Activated B cell treated with CpG ODN at 0.5 μM for 24 hours (primary cell): ENCODE measurements at regions not wholly inside any gene's neighbourhood (a gene's known extent, or its start where the extent isn't known, plus 50 kb on each side); places are given as distances from the start of the nearest gene placed in this dataset.

ENCODE experiments used
- ATAC-seq: fragments of 200-7000 bp; cut with Tn5 transposase; one replicate; pipeline ENCODE4 v1.10.0; 2021; ENCODE audit warnings: low read depth, mild to moderate bottlenecking, moderate library complexity
- CTCF ChIA-PET: fragments of 350-600 bp; sonication (Branson Sonifier 250); formaldehyde crosslinking; loops from one replicate; lab custom pipeline; 2021; ENCODE audit warnings: antibody characterized with exemption; lab: Charles Lee
- POLR2A ChIA-PET: fragments of 350-600 bp; sonication (Branson Sonifier 250); formaldehyde crosslinking; loops from one replicate; lab custom pipeline; 2021; ENCODE audit warnings: antibody characterized with exemption; lab: Charles Lee
- DNase-seq: peaks from one replicate; pipeline ENCODE4 v3.0.0; 2022
- H3K27ac Mint-ChIP-seq: one replicate; pipeline ENCODE4 v1.8.0; 2020; ENCODE audit warnings: mixed read lengths
- H3K27me3 Mint-ChIP-seq: one replicate; pipeline ENCODE4 v1.8.0; 2021; ENCODE audit warnings: mixed read lengths
- H3K36me3 Mint-ChIP-seq: one replicate; pipeline ENCODE4 v1.8.0; 2021; ENCODE audit warnings: low read depth, mixed read lengths
- H3K4me1 Mint-ChIP-seq: one replicate; pipeline ENCODE4 v1.8.0; 2021; ENCODE audit warnings: mixed read lengths
- H3K4me3 Mint-ChIP-seq: one replicate; pipeline ENCODE4 v1.8.0; 2020; ENCODE audit warnings: mild to moderate bottlenecking, mixed read lengths
- H3K9me3 Mint-ChIP-seq: one replicate; pipeline ENCODE4 v1.8.0; 2020; ENCODE audit warnings: mixed read lengths
- intact Hi-C: fragments of 100-400 bp; cut with micrococcal nuclease; formaldehyde crosslinking; loops from one replicate; pipeline ENCODE4 v1.15.1; 2024
- TF ChIP-seq, protein P1 (sequence below): fragments of 200-600 bp; IDR thresholded peaks from one replicate; pipeline ENCODE4 v1.8.0; 2022; ENCODE audit warnings: antibody characterized with exemption, mild to moderate bottlenecking

DNA sequence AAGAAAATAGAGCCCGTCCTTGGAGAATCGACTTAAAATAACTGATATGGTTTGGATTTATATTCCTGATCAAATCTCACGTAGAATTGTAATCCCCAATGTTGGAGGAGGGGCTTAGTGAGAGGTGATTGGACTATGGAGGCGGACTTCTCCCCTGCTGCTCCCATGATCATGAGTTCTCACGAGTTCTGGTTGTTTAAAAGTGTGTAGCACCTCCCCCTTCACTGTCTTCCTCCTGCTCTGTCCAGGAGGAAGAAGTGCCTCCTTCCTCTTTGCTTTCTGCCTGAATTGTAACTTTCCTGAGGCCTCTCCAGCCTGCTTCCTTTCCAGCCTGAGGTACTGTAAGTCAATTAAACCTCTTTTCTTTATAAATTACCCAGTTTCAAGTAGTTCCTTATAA lies 529.2 kb downstream of the HAO1 start:
- ATAC-seq (no peak), DNase-seq (no peak)
- Mint-ChIP-seq H3K36me3 (no peaks in the 10 kb centered on the region), H3K4me3 (no peak overlapping the region), H3K9me3 (peaks cover 3% of the 10 kb centered on the region), H3K27ac (no peak overlapping the region), H3K27me3 (no peaks in the 10 kb centered on the region), H3K4me1 (no peaks in the 10 kb centered on the region)
- CTCF ChIA-PET = no interaction called here
- POLR2A ChIA-PET = no interaction called here
- intact Hi-C loops = no loop called here
- TF ChIP-seq, protein P1, sequence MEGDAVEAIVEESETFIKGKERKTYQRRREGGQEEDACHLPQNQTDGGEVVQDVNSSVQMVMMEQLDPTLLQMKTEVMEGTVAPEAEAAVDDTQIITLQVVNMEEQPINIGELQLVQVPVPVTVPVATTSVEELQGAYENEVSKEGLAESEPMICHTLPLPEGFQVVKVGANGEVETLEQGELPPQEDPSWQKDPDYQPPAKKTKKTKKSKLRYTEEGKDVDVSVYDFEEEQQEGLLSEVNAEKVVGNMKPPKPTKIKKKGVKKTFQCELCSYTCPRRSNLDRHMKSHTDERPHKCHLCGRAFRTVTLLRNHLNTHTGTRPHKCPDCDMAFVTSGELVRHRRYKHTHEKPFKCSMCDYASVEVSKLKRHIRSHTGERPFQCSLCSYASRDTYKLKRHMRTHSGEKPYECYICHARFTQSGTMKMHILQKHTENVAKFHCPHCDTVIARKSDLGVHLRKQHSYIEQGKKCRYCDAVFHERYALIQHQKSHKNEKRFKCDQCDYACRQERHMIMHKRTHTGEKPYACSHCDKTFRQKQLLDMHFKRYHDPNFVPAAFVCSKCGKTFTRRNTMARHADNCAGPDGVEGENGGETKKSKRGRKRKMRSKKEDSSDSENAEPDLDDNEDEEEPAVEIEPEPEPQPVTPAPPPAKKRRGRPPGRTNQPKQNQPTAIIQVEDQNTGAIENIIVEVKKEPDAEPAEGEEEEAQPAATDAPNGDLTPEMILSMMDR = no peak

GRCh38 chr20:7415427-7415826 lies 524.8 kb downstream of the HAO1 start:
- ChIA-PET POLR2A (no interaction called here), CTCF (no interaction called here)
- intact Hi-C loops = no loop called here
- no peaks in the 10 kb centered on the region for H3K4me1 Mint-ChIP-seq
- TF ChIP-seq, protein P1 = no peak
- no peak for DNase-seq
- H3K27ac Mint-ChIP-seq = no peak overlapping the region
- H3K27me3 Mint-ChIP-seq = no peaks in the 10 kb centered on the region
- H3K36me3 Mint-ChIP-seq = no peaks in the 10 kb centered on the region
- peaks cover 3% of the 10 kb centered on the region for H3K9me3 Mint-ChIP-seq
- no peak overlapping the region for H3K4me3 Mint-ChIP-seq
- no peak for ATAC-seq

DNA sequence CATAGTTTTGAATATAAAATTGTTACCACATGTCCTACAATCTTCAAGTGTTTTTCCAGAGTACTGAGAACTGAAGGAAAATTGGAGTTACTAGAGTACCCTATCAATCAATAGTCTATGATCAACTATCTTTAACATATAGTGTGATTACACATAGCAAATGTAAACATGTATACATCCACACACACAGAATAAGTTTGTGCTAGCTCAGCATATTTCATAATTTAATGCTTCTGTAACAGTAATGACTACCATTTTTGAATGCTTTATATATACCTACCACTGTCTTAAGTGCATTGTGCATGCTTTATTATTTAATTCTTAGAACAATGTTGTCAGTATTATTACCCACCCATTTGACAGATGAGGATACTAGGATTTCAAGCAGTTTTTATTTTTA lies 523.9 kb downstream of the HAO1 start:
- Mint-ChIP-seq H3K4me1 (no peaks in the 10 kb centered on the region), H3K4me3 (no peak overlapping the region), H3K36me3 (no peaks in the 10 kb centered on the region), H3K27ac (no peak overlapping the region), H3K27me3 (no peaks in the 10 kb centered on the region), H3K9me3 (peaks cover 3% of the 10 kb centered on the region)
- POLR2A ChIA-PET = no interaction called here
- DNase-seq (no peak), ATAC-seq (no peak)
- CTCF ChIA-PET = no interaction called here
- intact Hi-C loops = no loop called here
- TF ChIP-seq, protein P1 = no peak

GRCh38 chr20:7420345-7420744 lies 519.9 kb downstream of the HAO1 start:
- ATAC-seq = no peak
- H3K27ac Mint-ChIP-seq = no peak overlapping the region
- H3K4me3 Mint-ChIP-seq = no peak overlapping the region
- H3K4me1 Mint-ChIP-seq = no peaks in the 10 kb centered on the region
- H3K27me3 Mint-ChIP-seq = no peaks in the 10 kb centered on the region
- no peaks in the 10 kb centered on the region for H3K36me3 Mint-ChIP-seq
- ChIA-PET CTCF (no interaction called here), POLR2A (no interaction called here)
- TF ChIP-seq, protein P1 = no peak
- DNase-seq = no peak
- H3K9me3 Mint-ChIP-seq = no peaks in the 10 kb centered on the region
- intact Hi-C loops = no loop called here

GRCh38 chr20:7426890-7427496 lies 513.3 kb downstream of the HAO1 start:
- Mint-ChIP-seq H3K4me1 (no peaks in the 10 kb centered on the region), H3K9me3 (peaks cover 2% of the 10 kb centered on the region), H3K36me3 (no peaks in the 10 kb centered on the region), H3K27me3 (no peaks in the 10 kb centered on the region), H3K27ac (no peak overlapping the region), H3K4me3 (no peak overlapping the region)
- intact Hi-C loops = no loop called here
- ChIA-PET POLR2A (no interaction called here), CTCF (no interaction called here)
- no peak for ATAC-seq
- DNase-seq = no peak
- TF ChIP-seq, protein P1 = no peak
